ENCODE measurements at regions not wholly inside any gene's neighbourhood (a gene's known extent, or its start where the extent isn't known, plus 50 kb on each side); places are given as distances from the start of the nearest gene placed in this dataset.

GRCh38 chr2:76455910-76456309 is 745.2 kb upstream of the GCFC2 start:
- no peak for DNase-seq

DNA sequence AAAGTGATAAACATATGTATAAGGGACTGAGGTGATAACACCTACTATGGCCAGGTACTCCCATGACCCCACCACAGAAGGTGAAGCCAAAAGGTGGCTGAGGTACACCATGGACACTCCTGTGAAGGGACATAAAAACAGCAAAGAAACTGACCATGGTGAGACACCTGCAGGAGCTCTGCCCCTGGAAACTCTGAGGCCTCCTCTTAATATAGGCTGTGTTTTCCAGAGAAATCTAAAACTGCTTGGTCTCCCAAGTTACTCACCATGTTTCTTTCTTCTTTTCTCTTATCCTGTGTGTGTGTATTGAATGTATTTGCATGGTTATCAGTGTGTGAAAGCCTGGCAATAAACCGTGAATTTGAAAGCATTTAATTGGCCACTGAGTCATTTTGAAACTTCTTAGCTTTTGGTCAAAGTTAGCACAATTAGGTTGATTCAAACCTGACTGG is 739.3 kb upstream of the GCFC2 start:
- DNase-seq, result no peak

- DNase-seq, result no peak
Observed at GRCh38 chr2:76448956-76449355, 738.2 kb upstream of the GCFC2 start.

- DNase-seq, result no peak
Observed at GRCh38 chr2:76447294-76447693, 736.6 kb upstream of the GCFC2 start.

- DNase-seq, result no peak
Observed at GRCh38 chr2:76446872-76447271, 736.2 kb upstream of the GCFC2 start.

DNA sequence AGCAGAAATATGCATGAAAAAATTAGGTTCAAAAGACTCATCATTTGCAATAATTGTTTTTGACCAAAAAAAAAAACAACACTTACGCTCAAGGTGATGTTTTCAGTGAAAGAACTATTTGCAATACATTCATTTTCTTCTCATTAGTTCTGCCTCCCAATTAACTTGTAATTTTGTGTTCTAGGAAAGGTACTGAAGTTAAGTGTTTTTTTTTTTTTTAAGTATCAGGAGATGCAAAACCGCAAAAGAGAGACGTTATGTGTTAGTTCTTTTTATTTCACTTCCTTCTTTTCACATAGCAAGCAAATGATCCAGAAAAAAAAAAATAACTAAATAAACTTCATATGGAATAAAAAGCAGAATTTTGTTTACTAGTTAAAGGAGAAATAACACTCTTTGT is 735.2 kb upstream of the GCFC2 start:
- DNase-seq, result no peak

DNA sequence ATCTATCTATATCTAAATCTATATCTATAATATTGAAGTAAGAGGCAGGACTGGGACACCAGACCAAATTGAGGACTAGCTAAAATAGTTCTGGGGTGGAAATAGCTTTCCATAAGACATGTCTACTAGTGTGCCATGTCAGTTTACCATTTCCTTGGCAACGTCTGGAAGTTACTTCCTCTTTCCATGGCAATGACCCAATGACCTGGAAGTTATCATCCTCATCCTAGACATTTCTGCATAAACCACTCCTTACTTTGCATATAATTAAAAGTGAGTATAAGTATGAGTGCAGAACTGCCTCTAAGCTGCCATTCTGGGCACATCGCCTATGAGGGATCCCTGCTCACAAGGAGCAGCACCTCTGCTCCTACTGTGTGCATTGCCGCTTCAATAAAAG is 734.0 kb upstream of the GCFC2 start:
- no peak for DNase-seq

DNA sequence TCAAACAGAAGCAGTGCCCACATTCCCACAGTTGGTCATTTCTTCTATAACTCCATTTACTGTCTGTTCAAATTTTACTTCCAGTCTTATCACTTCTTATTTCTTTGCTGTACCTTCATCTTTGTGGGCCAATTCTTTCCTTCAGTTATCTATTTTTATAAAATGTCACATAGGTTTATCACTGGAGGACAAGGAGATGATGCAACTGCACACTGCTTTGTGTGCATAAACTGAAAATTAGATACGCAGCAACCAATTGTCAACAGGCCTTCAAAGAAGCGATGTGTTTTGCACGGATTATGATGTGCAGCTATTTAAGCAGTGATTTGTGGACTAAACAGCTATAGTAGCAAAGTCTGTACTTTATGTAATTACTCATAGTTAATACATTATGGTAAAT is 726.8 kb upstream of the GCFC2 start:
- DNase-seq, result no peak

DNA sequence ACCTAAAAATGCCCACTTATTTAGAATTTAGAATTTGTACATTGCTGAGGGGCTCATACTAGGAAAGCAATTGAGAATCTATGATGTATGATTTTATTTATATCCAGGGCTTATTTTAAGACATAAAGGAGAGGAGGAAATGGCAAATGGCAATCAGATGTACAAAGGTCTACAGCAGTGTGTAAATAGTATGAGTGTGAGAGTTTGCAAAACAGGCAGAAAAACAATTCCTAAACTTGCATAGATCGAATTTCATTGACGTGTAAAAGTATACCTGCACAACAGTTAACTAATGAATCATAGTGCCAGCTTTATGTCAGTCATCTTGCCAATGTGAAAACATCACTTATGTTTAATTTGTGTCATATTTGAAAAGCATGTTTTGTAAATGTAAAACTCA is 718.7 kb upstream of the GCFC2 start:
- DNase-seq, result no peak

GRCh38 chr2:76427452-76427851 is 716.7 kb upstream of the GCFC2 start:
- DNase-seq, result no peak

- DNase-seq, result no peak
Observed at GRCh38 chr2:76415821-76416220, 705.1 kb upstream of the GCFC2 start.

DNA sequence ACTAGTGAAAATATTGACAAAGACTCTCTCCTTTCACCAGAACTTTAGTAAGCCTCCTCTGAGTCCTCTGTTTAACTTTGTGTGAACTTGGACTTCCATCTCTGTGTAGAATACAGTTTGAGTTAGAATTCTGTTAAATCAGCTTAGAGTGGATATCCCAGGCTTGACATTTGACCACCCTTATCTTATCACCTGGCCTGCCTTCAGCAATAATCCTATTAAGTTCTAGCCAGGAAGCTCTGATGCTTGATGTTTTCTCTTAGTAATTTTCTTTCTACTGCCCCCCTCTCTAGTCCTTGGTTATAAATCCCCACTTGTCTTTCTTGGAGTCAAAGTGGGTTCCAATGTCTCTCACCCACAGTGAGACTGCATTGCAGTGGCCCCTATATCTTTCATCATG is 702.7 kb upstream of the GCFC2 start:
- no peak for DNase-seq

GRCh38 chr2:76406134-76406855 is 695.6 kb upstream of the GCFC2 start:
- DNase-seq, result no peak

DNA sequence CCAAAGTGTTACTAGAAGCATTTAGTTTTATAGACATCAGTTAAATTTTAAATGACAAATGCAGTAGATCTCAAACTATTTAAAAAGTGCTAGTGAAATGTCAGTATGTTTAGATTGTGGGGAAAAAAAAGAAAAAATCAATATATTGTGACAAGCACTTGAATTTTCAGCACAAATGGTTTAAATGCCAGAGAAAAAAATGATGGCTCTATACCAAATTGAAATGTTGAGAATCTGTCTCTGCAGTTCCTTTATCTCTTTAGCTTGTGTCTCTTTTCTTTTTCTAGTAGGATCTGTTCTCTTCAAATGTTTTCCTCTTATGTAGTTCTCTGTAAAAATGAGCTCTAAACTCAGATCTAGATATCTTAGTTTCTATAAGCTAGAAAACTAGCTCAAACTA is 682.6 kb upstream of the GCFC2 start:
- DNase-seq, result no peak

DNA sequence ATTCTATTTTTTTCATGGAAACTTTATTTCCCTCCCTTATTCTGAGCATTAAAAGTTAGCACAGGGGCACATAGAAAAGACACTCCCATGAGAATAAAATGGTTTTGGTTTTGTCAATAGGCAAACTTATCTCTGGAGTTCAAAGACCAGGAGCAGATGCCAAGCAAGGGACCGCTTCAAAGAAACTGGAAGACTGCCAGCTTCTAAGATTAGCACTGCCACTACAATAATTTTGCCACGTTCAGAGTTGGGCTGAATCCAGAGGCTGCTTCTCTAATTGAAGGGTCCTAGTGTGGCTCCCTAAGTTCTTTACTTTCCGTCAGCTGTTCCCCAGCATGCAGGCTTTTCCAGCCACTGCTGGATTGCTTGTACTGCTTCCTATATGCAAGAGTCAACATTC is 681.0 kb upstream of the GCFC2 start:
- no peak for DNase-seq

- no peak for DNase-seq
Observed at GRCh38 chr2:76387294-76387693, 676.6 kb upstream of the GCFC2 start.

DNA sequence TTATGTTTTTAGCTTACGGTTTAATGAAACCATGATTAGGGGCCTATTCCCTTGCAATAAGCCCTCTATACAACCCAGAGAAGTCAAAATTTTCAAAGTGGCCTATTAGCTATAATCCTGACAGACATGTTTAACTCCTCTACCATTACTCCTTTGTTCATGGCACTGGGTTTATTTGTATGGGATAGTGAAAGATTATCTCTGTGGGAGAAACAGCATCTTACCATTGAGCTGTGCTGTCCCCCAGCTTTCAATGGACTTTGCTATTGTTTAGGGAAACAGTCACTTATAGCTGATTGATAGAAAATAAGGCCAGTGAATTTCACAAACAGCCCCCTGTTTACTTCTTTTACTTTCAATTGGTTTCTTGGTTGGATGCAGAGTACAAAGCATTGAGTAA is 675.2 kb upstream of the GCFC2 start:
- DNase-seq, result no peak

DNA sequence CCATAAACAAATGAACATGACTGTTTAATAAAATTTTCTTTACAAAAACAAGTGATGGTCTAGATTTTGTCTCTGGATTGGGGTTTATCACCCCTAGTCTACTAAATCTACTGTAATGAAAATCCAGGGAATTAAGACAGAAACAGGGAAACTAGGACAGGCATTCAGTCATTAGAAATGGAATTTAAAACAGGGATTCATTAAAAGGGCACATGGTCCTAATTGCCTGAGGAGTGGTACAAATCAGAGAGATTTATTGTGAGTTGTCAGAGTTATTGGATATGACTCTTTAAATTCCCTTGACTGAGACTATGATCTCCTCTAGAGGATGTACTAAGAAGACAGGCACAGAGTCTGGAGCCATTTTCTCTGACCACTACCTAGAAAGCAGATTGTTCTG is 670.9 kb upstream of the GCFC2 start:
- DNase-seq, result no peak

- no peak for DNase-seq
Observed at GRCh38 chr2:76378140-76378539, 667.4 kb upstream of the GCFC2 start.

DNA sequence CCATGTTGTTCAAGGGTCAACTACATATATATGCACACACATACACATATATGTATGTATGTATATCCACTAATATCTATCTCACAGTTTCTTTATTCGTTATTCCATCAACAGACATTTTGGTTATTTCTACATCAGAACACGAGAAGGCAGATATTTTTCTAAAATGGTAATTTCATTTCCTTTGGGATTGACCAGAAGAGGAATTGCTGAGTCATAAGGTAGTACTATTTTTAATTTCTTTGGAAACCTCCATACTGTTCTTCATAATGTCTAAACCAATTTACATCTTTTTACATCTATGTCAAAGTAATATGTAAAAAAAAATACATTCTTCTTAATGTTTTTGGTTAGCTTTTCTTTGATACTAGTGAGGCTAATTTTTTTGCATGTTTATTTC is 630.7 kb upstream of the GCFC2 start:
- DNase-seq, result no peak

DNA sequence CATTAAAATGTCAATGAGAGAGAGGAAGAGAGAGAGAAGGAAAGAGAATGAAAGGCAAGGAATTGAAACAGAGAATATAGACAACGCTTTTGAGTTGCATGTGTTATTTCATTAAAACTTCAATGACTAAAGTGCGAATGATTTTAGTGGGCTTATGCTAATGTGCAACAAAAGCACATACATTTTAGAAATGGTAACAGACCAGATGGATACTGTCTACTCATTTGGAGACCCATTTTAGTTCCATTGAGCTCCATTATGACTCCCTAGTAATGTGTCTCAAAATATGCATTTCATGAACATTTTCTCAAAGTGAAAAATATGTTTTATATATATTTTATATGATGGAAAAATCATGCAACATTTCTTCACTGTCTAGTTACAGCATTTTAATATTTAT is 622.2 kb upstream of the GCFC2 start:
- DNase-seq, result no peak

- no peak for DNase-seq
Observed at GRCh38 chr2:76330865-76331264, 620.1 kb upstream of the GCFC2 start.

DNA sequence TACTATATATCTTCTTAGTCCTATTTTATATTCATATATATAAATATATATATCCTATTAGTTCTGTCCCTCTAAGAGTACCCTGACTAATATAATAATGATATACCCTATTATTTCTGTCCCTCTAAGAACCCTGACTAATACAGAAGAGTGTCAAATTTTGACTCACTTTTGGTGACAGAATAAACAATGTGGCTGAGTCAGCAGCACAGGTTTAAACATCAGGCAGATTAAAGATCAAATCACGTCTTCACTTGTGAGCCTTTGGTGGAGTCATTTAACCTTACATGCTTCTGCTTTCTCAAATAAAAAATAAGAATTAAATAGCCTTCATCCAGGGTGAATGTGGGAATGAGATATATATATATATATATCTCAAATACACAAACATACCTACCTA is 615.9 kb upstream of the GCFC2 start:
- DNase-seq, result no peak

- no peak for DNase-seq
Observed at GRCh38 chr2:76323381-76323780, 612.7 kb upstream of the GCFC2 start.
